ENCODE measurements at regions not wholly inside any gene's neighbourhood (a gene's known extent, or its start where the extent isn't known, plus 50 kb on each side); places are given as distances from the start of the nearest gene placed in this dataset.

- Histone ChIP-seq H3K4me3 (ENCODE audit: low read depth in 1 of 2, low read length in 2 of 2) (no peak overlapping the region), H3K9me3 (ENCODE audit: control insufficient read depth in 1 of 2, low read length in 2 of 2) (no peaks in the 10 kb centered on the region)
These were observed 262.7 kb upstream of the GADL1 start for GRCh38 chr3:31157047-31157694.

DNA sequence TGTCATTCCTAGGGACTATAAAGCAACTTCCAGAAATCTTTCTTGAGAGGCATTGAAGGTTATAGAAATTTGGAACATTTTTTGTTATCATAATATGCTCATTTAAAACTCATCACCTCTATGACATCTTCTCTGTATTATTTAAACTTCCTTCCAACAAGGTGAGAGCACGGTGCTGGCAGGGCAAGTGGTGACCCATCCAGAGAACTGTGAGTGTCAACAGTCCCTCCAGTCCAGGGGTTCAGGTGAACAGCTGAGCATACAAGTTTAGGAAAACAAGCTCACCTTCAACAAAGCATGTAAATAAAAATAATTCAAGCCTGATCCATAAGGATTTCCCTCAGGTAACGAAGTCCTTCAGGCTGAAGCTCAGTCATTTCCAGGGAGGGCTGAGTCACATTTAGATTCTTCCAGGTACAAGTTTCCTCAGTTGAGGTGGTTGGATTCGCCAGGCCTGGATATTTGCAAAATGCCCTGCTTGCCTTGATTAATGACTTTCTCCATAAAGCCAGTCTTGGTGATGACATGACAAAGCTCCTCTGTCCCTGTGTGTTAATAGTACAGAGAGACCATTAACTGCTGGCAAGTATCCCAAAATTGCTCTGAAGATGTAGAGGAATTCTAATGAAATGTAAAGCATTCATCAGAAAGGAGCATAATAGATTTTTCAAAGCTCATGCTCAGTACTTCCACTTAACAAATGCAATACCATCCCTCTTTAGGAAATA, 263.6 kb upstream of the GADL1 start:
- Histone ChIP-seq H3K36me3 (ENCODE audit: control insufficient read depth in 1 of 2, insufficient read depth in 2 of 2, low read length in 2 of 2) (no peaks in the 10 kb centered on the region), H3K27me3 (ENCODE audit: low read depth, low read length) (no peaks in the 10 kb centered on the region), H3K27ac (ENCODE audit: low read length) (no peak overlapping the region), H3K4me1 (ENCODE audit: control insufficient read depth in 1 of 2, insufficient read depth in 2 of 2, low read length in 2 of 2) (no peaks in the 10 kb centered on the region), H3K9me3 (ENCODE audit: control insufficient read depth in 1 of 2, low read length in 2 of 2) (no peaks in the 10 kb centered on the region), H3K4me3 (ENCODE audit: low read depth in 1 of 2, low read length in 2 of 2) (no peak overlapping the region)

More at GRCh38 chr3:31157047-31157694, 262.7 kb upstream of the GADL1 start:
- H3K4me1 ChIP-seq (ENCODE audit: control insufficient read depth in 1 of 2, insufficient read depth in 2 of 2, low read length in 2 of 2): no peaks in the 10 kb centered on the region
- no peak overlapping the region for H3K27ac ChIP-seq (ENCODE audit: low read length)
- no peaks in the 10 kb centered on the region for H3K36me3 ChIP-seq (ENCODE audit: control insufficient read depth in 1 of 2, insufficient read depth in 2 of 2, low read length in 2 of 2)
- H3K27me3 ChIP-seq (ENCODE audit: low read depth, low read length): no peaks in the 10 kb centered on the region

DNA sequence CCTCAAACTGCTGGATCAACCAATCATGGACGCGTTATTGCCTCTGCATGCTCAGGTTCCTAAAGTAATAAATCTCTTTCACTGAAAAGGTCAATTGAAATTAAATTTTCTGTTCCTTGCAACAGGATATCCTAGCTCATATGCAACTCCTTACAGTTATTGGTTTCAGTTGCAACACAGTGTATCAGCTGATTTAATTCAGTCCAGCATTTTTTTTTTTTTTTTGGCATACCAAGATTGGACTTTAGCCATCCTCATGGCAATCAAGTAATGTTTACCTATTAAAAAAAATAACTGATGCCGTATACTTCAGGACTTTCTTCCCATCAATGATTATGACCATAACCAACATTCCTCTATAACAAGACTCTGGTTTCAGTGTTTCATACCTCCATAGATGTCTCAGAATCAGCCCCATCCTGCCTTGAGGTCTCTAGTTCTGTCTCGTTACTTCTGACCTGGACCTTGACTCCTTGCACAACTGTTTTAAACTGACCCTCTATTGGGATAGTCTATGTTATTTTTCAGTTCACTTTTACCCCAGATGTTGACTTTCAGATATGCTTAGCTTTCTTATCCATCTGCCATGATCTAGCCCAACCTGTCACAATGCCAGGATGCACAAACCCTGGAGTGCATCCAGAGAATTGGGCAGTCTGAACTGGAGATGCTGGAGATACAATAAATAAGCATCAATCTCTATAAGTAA, 265.0 kb upstream of the GADL1 start:
- no peaks in the 10 kb centered on the region for H3K9me3 ChIP-seq (ENCODE audit: control insufficient read depth in 1 of 2, low read length in 2 of 2)
- H3K27ac ChIP-seq (ENCODE audit: low read length): no peak overlapping the region
- no peaks in the 10 kb centered on the region for H3K27me3 ChIP-seq (ENCODE audit: low read depth, low read length)
- no peaks in the 10 kb centered on the region for H3K4me1 ChIP-seq (ENCODE audit: control insufficient read depth in 1 of 2, insufficient read depth in 2 of 2, low read length in 2 of 2)
- H3K4me3 ChIP-seq (ENCODE audit: low read depth in 1 of 2, low read length in 2 of 2): no peak overlapping the region
- H3K36me3 ChIP-seq (ENCODE audit: control insufficient read depth in 1 of 2, insufficient read depth in 2 of 2, low read length in 2 of 2): no peaks in the 10 kb centered on the region

DNA sequence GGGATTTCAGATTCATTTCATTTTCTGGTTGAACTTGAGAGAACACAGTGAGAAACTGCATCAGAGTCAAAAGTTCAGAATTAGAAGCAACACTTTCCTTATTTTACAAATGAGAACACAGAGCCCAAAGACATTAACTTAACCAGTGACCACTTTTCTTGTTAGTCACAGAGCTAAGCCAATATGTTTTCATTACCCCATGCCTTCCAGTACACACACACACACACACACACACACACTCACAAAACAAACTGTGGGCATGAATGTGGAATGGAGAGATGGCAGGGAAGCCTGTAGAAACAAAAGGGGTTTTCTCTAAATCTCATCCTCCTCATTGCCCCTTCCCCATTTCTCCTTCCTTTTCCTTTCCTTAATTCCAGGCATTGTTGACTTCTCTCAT, 267.4 kb upstream of the GADL1 start:
- no peaks in the 10 kb centered on the region for H3K27me3 ChIP-seq (ENCODE audit: low read depth, low read length)

GRCh38 chr3:31164381-31164780, 269.9 kb upstream of the GADL1 start:
- no peaks in the 10 kb centered on the region for H3K9me3 ChIP-seq (ENCODE audit: control insufficient read depth in 1 of 2, low read length in 2 of 2)
- no peaks in the 10 kb centered on the region for H3K27me3 ChIP-seq (ENCODE audit: low read depth, low read length)
- no peaks in the 10 kb centered on the region for H3K36me3 ChIP-seq (ENCODE audit: control insufficient read depth in 1 of 2, insufficient read depth in 2 of 2, low read length in 2 of 2)
- H3K4me1 ChIP-seq (ENCODE audit: control insufficient read depth in 1 of 2, insufficient read depth in 2 of 2, low read length in 2 of 2): no peaks in the 10 kb centered on the region
- H3K4me3 ChIP-seq (ENCODE audit: low read depth in 1 of 2, low read length in 2 of 2): no peak overlapping the region
- H3K27ac ChIP-seq (ENCODE audit: low read length): no peak overlapping the region

More for the DNA sequence above, 267.4 kb upstream of the GADL1 start:
- no peaks in the 10 kb centered on the region for H3K9me3 ChIP-seq (ENCODE audit: control insufficient read depth in 1 of 2, low read length in 2 of 2)
- H3K27ac ChIP-seq (ENCODE audit: low read length): no peak overlapping the region
- H3K36me3 ChIP-seq (ENCODE audit: control insufficient read depth in 1 of 2, insufficient read depth in 2 of 2, low read length in 2 of 2): no peaks in the 10 kb centered on the region
- no peaks in the 10 kb centered on the region for H3K4me1 ChIP-seq (ENCODE audit: control insufficient read depth in 1 of 2, insufficient read depth in 2 of 2, low read length in 2 of 2)
- no peak overlapping the region for H3K4me3 ChIP-seq (ENCODE audit: low read depth in 1 of 2, low read length in 2 of 2)

DNA sequence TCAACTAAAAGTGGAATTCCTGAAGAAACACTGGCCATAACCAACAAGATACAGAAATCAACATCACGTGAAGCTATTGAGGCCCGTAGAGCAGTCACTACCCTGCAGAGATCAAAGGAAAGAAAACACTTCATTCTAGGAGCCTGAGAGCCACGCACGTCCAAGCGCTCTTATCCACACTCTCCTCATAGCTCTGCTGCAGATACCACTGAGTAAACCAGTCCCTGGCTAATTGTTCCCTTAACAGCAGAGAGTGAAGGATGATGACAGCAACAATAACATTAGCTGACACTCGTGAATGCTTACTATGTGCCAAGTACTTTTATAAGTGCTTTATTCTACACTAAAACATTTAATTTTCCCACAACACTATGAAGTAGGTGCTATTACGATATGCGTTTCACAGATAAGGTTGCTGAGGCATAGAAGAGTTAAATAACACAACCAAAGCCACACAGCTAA, 271.0 kb upstream of the GADL1 start:
- H3K4me1 ChIP-seq (ENCODE audit: control insufficient read depth in 1 of 2, insufficient read depth in 2 of 2, low read length in 2 of 2): no peaks in the 10 kb centered on the region
- no peaks in the 10 kb centered on the region for H3K9me3 ChIP-seq (ENCODE audit: control insufficient read depth in 1 of 2, low read length in 2 of 2)
- no peak overlapping the region for H3K4me3 ChIP-seq (ENCODE audit: low read depth in 1 of 2, low read length in 2 of 2)
- no peaks in the 10 kb centered on the region for H3K27me3 ChIP-seq (ENCODE audit: low read depth, low read length)
- H3K36me3 ChIP-seq (ENCODE audit: control insufficient read depth in 1 of 2, insufficient read depth in 2 of 2, low read length in 2 of 2): no peaks in the 10 kb centered on the region
- H3K27ac ChIP-seq (ENCODE audit: low read length): no peak overlapping the region

DNA sequence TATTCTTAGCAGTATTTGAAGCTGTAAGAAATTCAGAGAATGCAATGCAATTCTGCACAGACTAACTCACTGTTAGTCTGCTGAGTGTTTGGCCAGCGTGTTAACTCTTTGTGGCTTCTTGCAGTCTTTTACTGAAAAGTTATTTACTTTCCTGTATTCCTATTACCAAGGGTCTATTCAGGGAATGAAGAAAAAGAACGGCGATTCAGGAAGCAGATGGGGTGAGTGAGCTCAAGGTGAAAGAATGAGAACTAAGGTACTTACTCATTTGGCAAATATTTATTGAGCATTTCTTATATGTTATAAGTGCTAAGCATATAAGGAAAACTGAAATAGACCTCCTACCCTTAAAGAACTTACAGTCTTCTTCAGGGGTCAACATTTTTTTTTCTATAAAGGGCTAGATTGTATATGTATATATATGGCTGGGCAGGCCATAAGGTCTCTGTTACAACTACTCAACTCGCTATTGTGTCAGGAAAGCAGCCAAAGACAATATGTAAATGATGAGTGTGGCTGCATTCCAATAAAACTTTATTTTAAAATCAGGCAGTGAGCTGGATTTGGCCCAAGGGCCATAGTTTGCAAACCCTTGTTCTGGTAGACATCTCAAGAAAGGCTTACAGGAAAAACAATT, 271.9 kb upstream of the GADL1 start:
- H3K27ac ChIP-seq (ENCODE audit: low read length): no peak overlapping the region
- no peaks in the 10 kb centered on the region for H3K27me3 ChIP-seq (ENCODE audit: low read depth, low read length)
- H3K36me3 ChIP-seq (ENCODE audit: control insufficient read depth in 1 of 2, insufficient read depth in 2 of 2, low read length in 2 of 2): no peaks in the 10 kb centered on the region
- H3K4me3 ChIP-seq (ENCODE audit: low read depth in 1 of 2, low read length in 2 of 2): no peak overlapping the region
- H3K4me1 ChIP-seq (ENCODE audit: control insufficient read depth in 1 of 2, insufficient read depth in 2 of 2, low read length in 2 of 2): no peaks in the 10 kb centered on the region
- H3K9me3 ChIP-seq (ENCODE audit: control insufficient read depth in 1 of 2, low read length in 2 of 2): no peaks in the 10 kb centered on the region

DNA sequence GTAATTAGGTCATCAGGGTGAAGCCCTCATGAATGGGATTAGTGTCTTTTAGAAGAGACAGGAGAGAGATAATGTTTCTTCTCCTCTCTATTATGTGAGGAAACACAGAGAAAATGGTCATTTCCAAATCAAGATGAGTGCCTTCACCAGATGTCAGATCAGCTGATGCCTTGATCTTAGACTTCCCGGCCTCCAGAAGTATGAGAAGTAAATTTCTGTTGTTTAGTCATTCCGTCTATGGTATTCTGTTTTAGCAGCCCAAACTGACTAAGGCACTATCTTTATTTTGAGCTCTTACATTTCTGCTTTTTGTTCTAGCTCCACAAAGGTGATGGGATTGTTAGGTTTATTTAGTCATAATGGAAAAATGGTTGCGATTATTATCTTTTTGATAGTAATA, 273.2 kb upstream of the GADL1 start:
- no peaks in the 10 kb centered on the region for H3K36me3 ChIP-seq (ENCODE audit: control insufficient read depth in 1 of 2, insufficient read depth in 2 of 2, low read length in 2 of 2)
- no peak overlapping the region for H3K4me3 ChIP-seq (ENCODE audit: low read depth in 1 of 2, low read length in 2 of 2)
- no peaks in the 10 kb centered on the region for H3K9me3 ChIP-seq (ENCODE audit: control insufficient read depth in 1 of 2, low read length in 2 of 2)
- no peaks in the 10 kb centered on the region for H3K27me3 ChIP-seq (ENCODE audit: low read depth, low read length)
- no peaks in the 10 kb centered on the region for H3K4me1 ChIP-seq (ENCODE audit: control insufficient read depth in 1 of 2, insufficient read depth in 2 of 2, low read length in 2 of 2)
- H3K27ac ChIP-seq (ENCODE audit: low read length): no peak overlapping the region

GRCh38 chr3:31170932-31171670, 276.6 kb upstream of the GADL1 start:
- Histone ChIP-seq H3K4me3 (ENCODE audit: low read depth in 1 of 2, low read length in 2 of 2) (no peak overlapping the region), H3K36me3 (ENCODE audit: control insufficient read depth in 1 of 2, insufficient read depth in 2 of 2, low read length in 2 of 2) (no peaks in the 10 kb centered on the region), H3K9me3 (ENCODE audit: control insufficient read depth in 1 of 2, low read length in 2 of 2) (no peaks in the 10 kb centered on the region), H3K4me1 (ENCODE audit: control insufficient read depth in 1 of 2, insufficient read depth in 2 of 2, low read length in 2 of 2) (no peaks in the 10 kb centered on the region), H3K27ac (ENCODE audit: low read length) (no peak overlapping the region), H3K27me3 (ENCODE audit: low read depth, low read length) (no peaks in the 10 kb centered on the region)

- H3K9me3 ChIP-seq (ENCODE audit: control insufficient read depth in 1 of 2, low read length in 2 of 2): no peaks in the 10 kb centered on the region
- H3K27ac ChIP-seq (ENCODE audit: low read length): no peak overlapping the region
- no peaks in the 10 kb centered on the region for H3K4me1 ChIP-seq (ENCODE audit: control insufficient read depth in 1 of 2, insufficient read depth in 2 of 2, low read length in 2 of 2)
- H3K4me3 ChIP-seq (ENCODE audit: low read depth in 1 of 2, low read length in 2 of 2): no peak overlapping the region
- H3K27me3 ChIP-seq (ENCODE audit: low read depth, low read length): no peaks in the 10 kb centered on the region
- no peaks in the 10 kb centered on the region for H3K36me3 ChIP-seq (ENCODE audit: control insufficient read depth in 1 of 2, insufficient read depth in 2 of 2, low read length in 2 of 2)
These were observed 277.9 kb upstream of the GADL1 start for GRCh38 chr3:31172336-31172735.

Data from muscle layer of duodenum (tissue), 2 donors.